Fibroblast of the aortic adventitia (primary cell): ENCODE measurements at regions not wholly inside any gene's neighbourhood (a gene's known extent, or its start where the extent isn't known, plus 50 kb on each side); places are given as distances from the start of the nearest gene placed in this dataset.

Source experiments
- DNase-seq: peaks from one replicate; pipeline ENCODE4 v3.0.0-alpha.2; 2010; ENCODE audit warnings: low read depth
- H3K4me3 ChIP-seq: 2 replicates; pipeline ENCODE4 v1.5.1; 2011; ENCODE audit warnings: low read depth, mild to moderate bottlenecking, control low read depth, low read length, moderate library complexity
- TF ChIP-seq, protein P1 (sequence below): IDR thresholded peaks from 2 replicates; pipeline ENCODE4 v1.5.1; 2011; ENCODE audit warnings: mild to moderate bottlenecking, low read length, control low read depth, inconsistent platforms; ENCODE audit not compliant: insufficient read depth

DNA sequence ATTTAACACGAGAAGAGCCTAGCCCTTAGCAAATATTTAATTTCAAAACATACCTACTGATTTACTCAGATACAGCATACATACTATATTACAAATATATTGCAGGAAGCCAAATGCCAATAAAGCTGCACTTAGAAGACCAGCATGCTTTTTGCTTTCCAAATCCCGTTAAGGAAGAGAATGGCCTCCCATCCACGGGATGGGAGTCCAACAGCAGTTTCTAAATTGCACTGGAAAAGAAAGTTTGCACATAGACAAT is 156.3 kb upstream of the FOXN3 start:
- no peak for DNase-seq
- TF ChIP-seq, protein P1, sequence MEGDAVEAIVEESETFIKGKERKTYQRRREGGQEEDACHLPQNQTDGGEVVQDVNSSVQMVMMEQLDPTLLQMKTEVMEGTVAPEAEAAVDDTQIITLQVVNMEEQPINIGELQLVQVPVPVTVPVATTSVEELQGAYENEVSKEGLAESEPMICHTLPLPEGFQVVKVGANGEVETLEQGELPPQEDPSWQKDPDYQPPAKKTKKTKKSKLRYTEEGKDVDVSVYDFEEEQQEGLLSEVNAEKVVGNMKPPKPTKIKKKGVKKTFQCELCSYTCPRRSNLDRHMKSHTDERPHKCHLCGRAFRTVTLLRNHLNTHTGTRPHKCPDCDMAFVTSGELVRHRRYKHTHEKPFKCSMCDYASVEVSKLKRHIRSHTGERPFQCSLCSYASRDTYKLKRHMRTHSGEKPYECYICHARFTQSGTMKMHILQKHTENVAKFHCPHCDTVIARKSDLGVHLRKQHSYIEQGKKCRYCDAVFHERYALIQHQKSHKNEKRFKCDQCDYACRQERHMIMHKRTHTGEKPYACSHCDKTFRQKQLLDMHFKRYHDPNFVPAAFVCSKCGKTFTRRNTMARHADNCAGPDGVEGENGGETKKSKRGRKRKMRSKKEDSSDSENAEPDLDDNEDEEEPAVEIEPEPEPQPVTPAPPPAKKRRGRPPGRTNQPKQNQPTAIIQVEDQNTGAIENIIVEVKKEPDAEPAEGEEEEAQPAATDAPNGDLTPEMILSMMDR, result no peak
- no peak overlapping the region for H3K4me3 ChIP-seq

DNA sequence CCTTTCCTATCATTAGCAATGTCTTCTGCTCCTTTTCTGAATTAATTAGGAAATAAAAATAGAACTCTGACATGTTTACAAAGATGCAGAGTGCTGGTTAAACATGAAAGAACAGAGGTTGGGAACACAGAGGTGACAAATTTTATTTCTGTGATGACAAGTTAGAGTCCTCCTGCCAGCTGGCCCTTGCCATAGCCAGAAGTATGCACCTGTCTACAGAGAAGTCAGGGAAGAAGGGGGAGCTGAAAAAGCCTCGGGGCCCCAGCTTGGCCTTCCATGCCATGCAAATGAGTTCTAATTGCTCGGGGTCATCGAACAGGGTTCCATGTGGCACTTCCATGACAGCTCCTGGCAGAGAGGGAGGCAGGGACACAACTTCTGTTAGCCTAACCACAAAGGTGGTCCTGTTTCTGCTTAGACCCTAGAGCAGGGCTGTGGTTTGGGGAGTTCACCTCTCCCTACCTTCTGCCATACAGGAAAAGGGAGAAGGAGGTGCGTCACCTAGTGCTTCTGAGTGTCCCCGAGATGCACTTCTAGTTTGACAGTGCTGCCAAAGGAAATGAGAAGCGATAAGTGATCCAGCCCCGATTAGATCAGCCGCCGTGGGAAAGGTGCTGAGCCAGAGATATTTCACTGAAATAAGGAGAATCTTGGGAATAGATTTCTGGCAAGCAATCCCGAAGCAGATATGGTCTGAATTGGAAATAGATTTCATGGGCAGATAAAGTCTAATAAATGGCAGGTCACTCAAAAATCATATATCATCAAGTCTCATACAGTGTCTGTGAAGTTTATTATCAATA is 155.8 kb upstream of the FOXN3 start:
- TF ChIP-seq, protein P1, result no peak
- no peak overlapping the region for H3K4me3 ChIP-seq
- DNase-seq, result no peak

DNA sequence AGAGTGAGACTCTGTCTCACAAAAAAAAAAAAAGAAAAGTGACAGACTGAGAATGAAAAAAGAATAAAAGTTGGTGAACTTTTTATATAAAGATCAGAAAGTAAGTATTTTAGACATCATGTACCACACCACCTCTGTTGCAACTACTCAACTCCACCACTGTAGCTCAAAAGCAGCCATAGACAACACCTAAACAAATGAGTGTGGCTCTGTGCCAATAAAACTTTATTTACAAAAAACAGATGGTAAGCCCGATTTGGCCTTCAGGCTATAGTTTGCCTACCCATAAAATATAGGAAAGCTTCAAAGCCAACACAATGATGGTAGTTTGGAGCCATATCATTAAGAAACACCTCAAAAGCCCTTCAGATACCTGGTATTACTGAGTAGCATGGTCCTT is 154.5 kb upstream of the FOXN3 start:
- DNase-seq, result no peak
- H3K4me3 ChIP-seq, result no peak overlapping the region
- TF ChIP-seq, protein P1, result no peak

DNA sequence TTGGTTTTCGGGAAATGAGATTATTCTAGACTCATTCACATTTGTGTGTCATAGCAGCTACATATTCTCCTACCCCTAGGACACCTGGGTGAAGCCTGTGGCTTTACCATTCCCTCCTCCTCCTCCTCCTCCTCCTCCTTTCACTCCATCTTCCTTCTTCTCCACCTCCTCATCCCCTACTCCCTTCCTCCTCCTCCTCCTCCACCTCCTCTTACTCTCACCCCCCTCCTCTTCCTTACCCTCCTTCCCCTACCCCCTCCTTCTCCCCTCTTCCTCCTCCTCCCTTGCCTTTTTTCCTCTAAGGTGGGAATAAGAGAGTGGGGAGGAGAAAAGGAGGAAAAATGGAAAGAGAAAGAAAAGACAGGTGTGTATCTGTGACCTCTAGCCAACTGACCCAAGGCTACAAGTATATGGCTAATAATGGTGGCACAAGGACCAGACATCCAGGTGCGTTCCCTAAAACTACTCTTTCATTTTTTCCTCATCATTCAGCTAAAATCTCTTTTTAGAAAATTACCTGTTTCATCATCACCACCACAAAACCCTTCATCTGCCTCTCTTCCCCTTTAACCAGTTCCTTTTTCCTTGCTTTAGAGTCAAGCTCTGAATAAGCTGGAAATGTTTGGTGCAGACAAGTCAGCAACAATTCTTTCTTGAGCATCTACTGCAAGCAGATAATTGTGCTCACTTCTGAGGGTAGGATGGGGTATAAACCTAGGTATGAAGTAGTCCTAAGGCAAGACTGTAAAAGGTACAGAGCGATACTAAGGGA is 149.8 kb upstream of the FOXN3 start:
- TF ChIP-seq, protein P1, result no peak
- no peak for DNase-seq
- H3K4me3 ChIP-seq, result no peak overlapping the region

DNA sequence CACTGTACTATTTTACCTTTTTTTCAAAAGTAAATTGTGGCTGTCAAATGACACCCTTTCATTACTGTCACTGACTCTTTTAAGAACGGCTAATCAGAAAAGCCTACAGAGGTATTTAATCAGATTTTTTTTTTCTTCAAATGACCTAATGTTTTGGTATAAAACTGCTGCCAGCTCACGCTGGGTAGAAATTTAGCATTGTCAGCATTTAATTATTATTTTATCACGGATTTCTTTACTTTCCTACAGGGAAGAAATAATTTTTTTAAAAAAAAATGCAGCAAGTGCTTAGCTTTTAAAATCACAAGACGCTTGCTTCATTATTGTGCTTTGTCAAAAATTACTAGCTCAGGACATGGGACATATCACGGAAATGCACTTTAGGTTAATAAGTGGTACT is 149.1 kb upstream of the FOXN3 start:
- TF ChIP-seq, protein P1, result no peak
- DNase-seq, result no peak
- H3K4me3 ChIP-seq, result no peak overlapping the region

DNA sequence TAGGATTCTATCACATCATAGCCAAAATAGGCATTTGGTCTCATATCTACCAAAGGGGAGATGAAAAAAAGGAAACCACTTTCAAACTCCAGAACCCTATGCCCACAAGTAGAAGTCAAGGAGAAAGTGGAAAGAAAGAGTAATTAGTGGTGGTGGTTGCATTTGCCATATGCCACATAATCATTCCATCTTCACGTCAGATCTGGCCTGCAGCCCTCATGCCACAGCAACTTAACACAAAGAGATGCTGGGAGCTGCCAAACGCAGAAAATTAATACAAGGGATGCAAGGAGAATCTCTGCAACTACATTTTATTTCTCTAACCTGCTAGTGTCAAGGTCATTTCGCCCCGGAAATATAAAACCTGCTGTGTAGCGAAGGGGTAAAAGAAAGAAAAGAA is 148.6 kb upstream of the FOXN3 start:
- H3K4me3 ChIP-seq, result no peak overlapping the region
- TF ChIP-seq, protein P1, result no peak
- no peak for DNase-seq
